Stimulated activated naive CD8-positive, alpha-beta T cell treated with anti-CD3 and anti-CD28 coated beads, Interleukin-15, Interleukin-2, amounts not matched to agents 100 ng/mL and 50 ng/mL, for 24 hours (primary cell): ENCODE measurements at regions not wholly inside any gene's neighbourhood (a gene's known extent, or its start where the extent isn't known, plus 50 kb on each side); places are given as distances from the start of the nearest gene placed in this dataset.
"Not testable (repeated sequence)": the region's sequence is repeated elsewhere in the genome, so short reads cannot be mapped to it uniquely, and the experiment has no call there.

ENCODE experiments used
- H3K27ac Mint-ChIP-seq: one replicate; pipeline ENCODE4 v1.8.0; 2021; ENCODE audit warnings: mild to moderate bottlenecking, mixed read lengths
- H3K27me3 Mint-ChIP-seq: one replicate; pipeline ENCODE4 v1.8.0; 2021; ENCODE audit warnings: mixed read lengths
- H3K36me3 Mint-ChIP-seq: one replicate; pipeline ENCODE4 v1.8.0; 2021; ENCODE audit warnings: low read depth, mixed read lengths
- H3K4me1 Mint-ChIP-seq: one replicate; pipeline ENCODE4 v1.8.0; 2021; ENCODE audit warnings: low read depth, mixed read lengths
- H3K4me3 Mint-ChIP-seq: one replicate; pipeline ENCODE4 v1.8.0; 2021; ENCODE audit warnings: mild to moderate bottlenecking, mixed read lengths
- H3K9me3 Mint-ChIP-seq: one replicate; pipeline ENCODE4 v1.8.0; 2021; ENCODE audit warnings: mixed read lengths

DNA sequence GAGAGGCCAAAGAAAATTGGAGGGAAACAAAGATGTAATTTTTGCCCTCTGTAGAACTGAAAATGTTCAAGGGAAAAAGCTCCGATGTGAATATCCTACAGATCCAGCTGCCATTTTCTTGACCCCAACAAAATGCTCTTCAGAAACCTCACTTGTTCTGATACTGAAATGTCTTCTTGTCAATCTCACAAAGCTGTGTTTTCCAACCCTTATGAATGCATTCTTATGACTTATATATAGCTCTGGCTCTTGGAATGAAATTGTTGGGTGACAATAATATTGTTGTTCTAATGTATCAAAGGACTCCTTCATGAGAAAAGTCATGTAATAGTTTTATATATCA lies 157.1 kb upstream of the TGFBR2 start:
- Mint-ChIP-seq H3K9me3 (peaks cover 12% of the 10 kb centered on the region), H3K4me3 (no peak overlapping the region), H3K27me3 (no peaks in the 10 kb centered on the region), H3K4me1 (no peaks in the 10 kb centered on the region), H3K36me3 (no peaks in the 10 kb centered on the region), H3K27ac (no peak overlapping the region)

DNA sequence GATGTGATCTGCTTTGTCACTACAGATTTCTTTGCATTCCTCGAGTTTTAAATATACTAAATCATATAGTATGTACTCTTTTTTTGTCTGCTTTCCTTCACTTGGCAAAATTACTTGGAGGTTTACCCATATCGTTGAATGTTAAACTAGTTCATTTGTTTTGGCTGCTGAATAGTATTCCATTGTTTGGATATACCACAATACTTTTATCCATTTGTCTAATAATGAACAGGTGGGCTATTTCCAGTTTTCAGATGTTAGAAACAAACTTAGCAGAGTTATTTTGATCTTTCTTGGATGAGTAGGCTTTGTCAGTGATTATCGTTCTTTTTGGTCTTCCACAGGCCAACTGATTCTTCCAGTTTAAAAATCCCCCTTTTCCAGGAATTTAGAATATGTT lies 154.0 kb upstream of the TGFBR2 start:
- no peak overlapping the region for H3K4me3 Mint-ChIP-seq
- H3K27ac Mint-ChIP-seq = no peak overlapping the region
- H3K4me1 Mint-ChIP-seq = peaks cover 16% of the 10 kb centered on the region
- H3K9me3 Mint-ChIP-seq = peaks cover 12% of the 10 kb centered on the region
- no peaks in the 10 kb centered on the region for H3K27me3 Mint-ChIP-seq
- no peaks in the 10 kb centered on the region for H3K36me3 Mint-ChIP-seq

GRCh38 chr3:30453360-30454039 lies 152.9 kb upstream of the TGFBR2 start:
- peaks cover 19% of the 10 kb centered on the region for H3K9me3 Mint-ChIP-seq
- no peak overlapping the region for H3K27ac Mint-ChIP-seq
- no peaks in the 10 kb centered on the region for H3K36me3 Mint-ChIP-seq
- H3K4me1 Mint-ChIP-seq = peaks cover 19% of the 10 kb centered on the region
- H3K27me3 Mint-ChIP-seq = no peaks in the 10 kb centered on the region
- H3K4me3 Mint-ChIP-seq = no peak overlapping the region

DNA sequence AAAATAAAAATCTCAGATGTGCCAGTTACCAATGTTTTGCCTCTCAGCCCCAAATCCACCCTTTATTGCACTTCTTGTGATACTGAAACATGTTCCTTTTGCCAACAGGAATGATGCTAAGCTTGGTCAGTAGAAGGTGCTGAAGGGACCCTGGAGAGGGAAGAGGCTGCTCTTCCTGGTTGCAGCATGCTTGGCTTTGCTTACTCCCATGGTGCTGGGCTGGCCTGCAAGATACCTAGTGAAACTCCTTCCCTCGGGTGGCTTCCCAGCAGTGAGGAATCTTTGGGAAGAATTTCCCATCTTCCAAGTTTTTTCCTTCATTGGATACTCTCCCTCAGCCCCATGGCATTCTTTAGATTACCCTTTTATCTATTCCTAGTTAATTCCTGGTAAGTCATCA lies 151.8 kb upstream of the TGFBR2 start:
- H3K4me1 Mint-ChIP-seq = peaks cover 19% of the 10 kb centered on the region
- H3K4me3 Mint-ChIP-seq = no peak overlapping the region
- no peaks in the 10 kb centered on the region for H3K36me3 Mint-ChIP-seq
- H3K27ac Mint-ChIP-seq = no peak overlapping the region
- H3K9me3 Mint-ChIP-seq = peaks cover 20% of the 10 kb centered on the region
- no peaks in the 10 kb centered on the region for H3K27me3 Mint-ChIP-seq

GRCh38 chr3:30455112-30455511 lies 151.3 kb upstream of the TGFBR2 start:
- not testable (repeated sequence) for H3K27me3 Mint-ChIP-seq, H3K4me3 Mint-ChIP-seq, H3K36me3 Mint-ChIP-seq, H3K27ac Mint-ChIP-seq
- H3K9me3 Mint-ChIP-seq = peaks cover 20% of the 10 kb centered on the region
- H3K4me1 Mint-ChIP-seq = peaks cover 19% of the 10 kb centered on the region

DNA sequence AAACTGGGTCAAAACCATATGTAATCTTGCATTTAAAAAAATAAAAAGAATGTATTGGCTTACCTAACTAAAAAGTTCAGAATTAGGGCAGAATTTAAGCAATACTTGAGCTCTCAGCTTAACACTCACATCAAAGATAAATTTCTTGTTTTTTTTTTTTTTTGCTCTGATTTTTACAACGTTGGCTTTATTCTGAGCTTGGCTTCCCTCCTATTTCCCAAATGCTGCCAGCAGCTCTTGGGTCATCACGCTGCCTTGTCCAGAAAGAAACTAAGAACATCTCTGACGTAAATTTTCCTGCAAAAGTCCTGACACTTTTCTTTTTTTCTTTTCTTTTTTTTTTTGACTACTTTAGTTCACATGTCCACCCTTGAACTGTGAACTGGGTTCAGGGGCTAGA lies 150.6 kb upstream of the TGFBR2 start:
- peaks cover 20% of the 10 kb centered on the region for H3K9me3 Mint-ChIP-seq
- H3K4me1 Mint-ChIP-seq = peaks cover 19% of the 10 kb centered on the region
- H3K36me3 Mint-ChIP-seq = no peaks in the 10 kb centered on the region
- H3K4me3 Mint-ChIP-seq = no peak overlapping the region
- H3K27me3 Mint-ChIP-seq = no peaks in the 10 kb centered on the region
- H3K27ac Mint-ChIP-seq = no peak overlapping the region

DNA sequence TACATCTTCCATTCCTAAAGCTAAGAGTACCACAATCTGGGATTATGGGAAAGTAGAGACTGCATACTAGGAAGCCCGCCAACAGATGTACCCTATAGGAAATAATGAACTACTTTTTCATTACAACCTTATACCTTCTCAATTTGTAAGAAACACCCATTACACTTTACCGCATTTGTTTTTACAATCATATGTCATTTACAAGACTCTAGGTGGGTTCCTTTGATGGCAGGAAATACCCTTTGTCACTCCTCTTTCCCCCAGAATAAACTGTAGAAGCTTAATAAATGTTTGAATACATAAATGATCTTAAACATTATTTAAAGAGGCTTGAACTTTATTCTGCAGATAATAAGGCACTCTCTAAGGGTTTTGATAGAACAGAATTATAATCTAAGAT lies 150.1 kb upstream of the TGFBR2 start:
- peaks cover 19% of the 10 kb centered on the region for H3K4me1 Mint-ChIP-seq
- H3K36me3 Mint-ChIP-seq = no peaks in the 10 kb centered on the region
- no peaks in the 10 kb centered on the region for H3K27me3 Mint-ChIP-seq
- no peak overlapping the region for H3K27ac Mint-ChIP-seq
- no peak overlapping the region for H3K4me3 Mint-ChIP-seq
- H3K9me3 Mint-ChIP-seq = peaks cover 20% of the 10 kb centered on the region

GRCh38 chr3:30457081-30457480 lies 149.3 kb upstream of the TGFBR2 start:
- Mint-ChIP-seq H3K27ac (no peak overlapping the region), H3K9me3 (peaks cover 15% of the 10 kb centered on the region), H3K27me3 (no peaks in the 10 kb centered on the region), H3K4me3 (no peak overlapping the region), H3K36me3 (no peaks in the 10 kb centered on the region), H3K4me1 (peaks cover 19% of the 10 kb centered on the region)

DNA sequence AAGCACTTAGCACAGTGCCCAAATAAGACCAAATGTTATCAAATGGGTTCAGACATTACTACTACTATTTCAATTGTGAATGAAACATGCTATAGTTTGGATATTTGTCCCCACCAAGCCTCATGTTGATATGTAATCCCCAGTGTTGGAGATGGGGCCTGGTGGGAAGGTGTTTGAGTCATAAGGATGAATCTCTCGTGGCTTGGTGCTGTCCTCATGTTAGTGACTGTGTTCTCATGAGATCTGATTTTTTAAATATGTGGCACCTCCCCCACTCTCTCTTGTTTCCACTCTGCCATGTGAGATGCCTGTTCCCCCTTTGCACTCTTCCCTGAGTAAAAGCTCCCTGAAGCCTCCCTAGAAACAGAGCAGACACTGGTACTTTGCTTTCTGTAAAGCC lies 148.7 kb upstream of the TGFBR2 start:
- Mint-ChIP-seq H3K4me1 (peaks cover 19% of the 10 kb centered on the region), H3K9me3 (peaks cover 13% of the 10 kb centered on the region), H3K36me3 (no peaks in the 10 kb centered on the region), H3K27me3 (no peaks in the 10 kb centered on the region), H3K27ac (no peak overlapping the region), H3K4me3 (no peak overlapping the region)

DNA sequence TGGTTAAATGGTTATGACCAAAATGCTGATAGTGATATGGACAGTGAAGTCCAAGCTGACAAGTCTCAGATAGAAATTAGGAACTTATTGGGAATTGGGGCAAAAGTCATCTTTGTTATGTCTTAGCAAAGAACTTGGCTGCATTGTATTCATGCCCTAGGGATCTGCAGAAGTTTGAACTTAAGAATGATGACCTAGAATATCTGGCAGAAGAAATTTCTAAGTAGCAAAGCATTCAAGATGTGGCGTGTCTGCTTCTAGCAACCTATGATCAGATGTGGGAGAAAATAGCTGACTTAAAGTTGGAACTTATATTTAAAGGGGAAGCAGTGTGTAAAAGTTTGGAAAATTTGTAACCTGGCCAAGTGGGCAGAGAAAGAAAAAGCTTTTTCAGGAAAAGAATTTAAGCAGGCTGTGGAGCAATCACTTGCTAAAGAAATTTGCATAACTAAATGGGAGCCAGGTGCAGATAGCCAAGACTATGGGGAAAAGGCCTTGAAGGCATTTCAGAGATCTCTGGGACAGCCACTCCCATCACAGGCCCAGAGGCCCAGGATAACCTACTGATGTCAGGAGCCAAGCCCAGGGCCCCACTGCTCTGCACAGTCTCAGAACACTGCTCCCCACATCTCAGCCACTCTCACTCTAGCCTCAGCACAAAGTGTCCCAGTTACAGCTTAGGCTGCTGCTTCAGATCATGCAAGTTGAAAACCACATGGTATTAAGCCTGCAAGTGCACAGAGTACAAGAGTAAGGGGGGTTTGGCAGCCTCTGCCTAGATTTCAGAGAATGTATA lies 147.8 kb upstream of the TGFBR2 start:
- Mint-ChIP-seq H3K9me3 (peaks cover 11% of the 10 kb centered on the region), H3K4me3 (no peak overlapping the region), H3K27me3 (no peaks in the 10 kb centered on the region), H3K36me3 (no peaks in the 10 kb centered on the region), H3K4me1 (peaks cover 19% of the 10 kb centered on the region), H3K27ac (no peak overlapping the region)

DNA sequence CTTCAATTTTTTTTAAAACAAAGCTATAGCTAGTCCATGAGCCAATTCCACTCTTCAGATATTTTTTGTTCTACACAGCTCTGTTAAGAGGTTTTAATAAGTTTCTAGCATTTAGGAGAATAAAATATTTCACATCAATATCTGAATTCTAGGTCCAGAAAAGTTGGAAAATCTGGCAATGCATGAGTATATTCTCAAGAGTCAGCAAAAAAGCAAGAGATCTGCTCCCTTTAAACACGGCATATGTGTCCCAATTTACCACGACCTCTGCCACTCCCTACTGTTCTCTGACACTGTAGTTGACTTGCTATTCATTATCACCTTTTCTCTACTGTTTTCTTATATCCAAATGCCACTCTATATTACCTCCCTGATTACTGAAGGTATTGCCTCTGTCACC lies 145.1 kb upstream of the TGFBR2 start:
- Mint-ChIP-seq H3K27ac (no peak overlapping the region), H3K27me3 (no peaks in the 10 kb centered on the region), H3K4me1 (peaks cover 8% of the 10 kb centered on the region), H3K36me3 (no peaks in the 10 kb centered on the region), H3K9me3 (peaks cover 16% of the 10 kb centered on the region), H3K4me3 (no peak overlapping the region)

DNA sequence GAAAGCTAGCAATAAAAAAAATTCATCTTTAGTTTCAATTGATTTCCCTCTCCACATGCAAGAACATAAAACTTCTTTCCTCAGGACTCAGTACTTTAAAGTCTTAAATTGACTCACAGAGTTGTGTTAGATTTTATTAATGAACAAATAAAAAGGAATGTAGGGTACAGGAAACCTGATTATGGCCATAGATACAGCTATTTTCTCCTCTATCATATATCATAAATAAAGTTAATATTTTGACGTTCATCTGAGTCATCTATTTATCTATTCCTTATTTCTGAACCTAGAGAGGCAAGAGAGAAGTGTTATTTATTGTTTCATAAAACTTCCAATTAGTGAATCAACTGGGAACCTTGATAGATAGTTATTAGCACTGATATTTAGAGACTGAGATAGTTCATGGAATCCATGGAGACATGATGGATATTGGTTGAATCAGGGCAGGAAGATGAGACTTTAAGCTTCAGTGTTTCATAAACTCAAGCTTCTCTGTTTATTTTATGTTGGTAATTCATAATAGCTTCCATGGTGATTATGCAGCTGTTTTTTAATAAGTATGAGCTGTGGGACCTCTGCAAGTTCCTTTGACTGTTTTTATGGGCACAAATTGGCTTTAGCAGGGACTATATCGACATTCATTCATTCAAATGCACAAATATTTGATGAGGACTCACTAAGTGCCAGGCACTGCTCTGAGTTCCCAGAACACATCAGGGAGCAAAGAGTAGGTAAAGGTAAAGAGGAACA lies 143.5 kb upstream of the TGFBR2 start:
- no peaks in the 10 kb centered on the region for H3K27me3 Mint-ChIP-seq
- H3K27ac Mint-ChIP-seq = no peak overlapping the region
- no peak overlapping the region for H3K4me3 Mint-ChIP-seq
- peaks cover 15% of the 10 kb centered on the region for H3K9me3 Mint-ChIP-seq
- H3K36me3 Mint-ChIP-seq = no peaks in the 10 kb centered on the region
- peaks cover under 1% of the 10 kb centered on the region for H3K4me1 Mint-ChIP-seq

DNA sequence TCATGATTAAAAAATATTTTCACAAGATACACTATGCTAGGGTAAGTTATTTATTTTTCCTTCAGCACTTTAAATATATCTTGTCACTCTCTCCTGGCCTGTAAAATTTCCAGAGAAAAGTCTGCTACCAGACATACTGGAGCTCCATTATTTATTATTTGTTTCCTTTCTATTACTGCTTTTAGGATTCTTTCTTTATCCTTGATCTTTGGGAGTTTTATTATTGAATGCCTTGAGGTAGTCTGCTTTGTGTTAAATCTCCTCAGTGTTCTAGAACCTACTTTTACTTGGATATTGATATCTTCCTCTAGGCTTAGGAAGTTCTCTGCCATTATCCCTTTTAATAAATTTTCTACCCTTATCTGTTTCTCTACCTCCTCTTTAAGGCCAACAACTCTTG lies 142.0 kb upstream of the TGFBR2 start:
- Mint-ChIP-seq H3K27ac (no peak overlapping the region), H3K4me1 (no peaks in the 10 kb centered on the region), H3K9me3 (peaks cover 8% of the 10 kb centered on the region), H3K36me3 (no peaks in the 10 kb centered on the region), H3K27me3 (no peaks in the 10 kb centered on the region), H3K4me3 (no peak overlapping the region)

GRCh38 chr3:30465454-30465853 lies 140.9 kb upstream of the TGFBR2 start:
- Mint-ChIP-seq H3K27ac (no peak overlapping the region), H3K4me3 (no peak overlapping the region), H3K27me3 (no peaks in the 10 kb centered on the region), H3K4me1 (peaks cover 1% of the 10 kb centered on the region), H3K9me3 (peaks cover 8% of the 10 kb centered on the region), H3K36me3 (no peaks in the 10 kb centered on the region)

- H3K27me3 Mint-ChIP-seq = no peaks in the 10 kb centered on the region
- H3K36me3 Mint-ChIP-seq = no peaks in the 10 kb centered on the region
These were observed 138.7 kb upstream of the TGFBR2 start for GRCh38 chr3:30467596-30468238.

More at GRCh38 chr3:30467596-30468238, 138.7 kb upstream of the TGFBR2 start:
- Mint-ChIP-seq H3K4me3 (no peak overlapping the region), H3K9me3 (peaks cover 5% of the 10 kb centered on the region), H3K27ac (no peak overlapping the region), H3K4me1 (peaks cover 8% of the 10 kb centered on the region)
